Gastrocnemius medialis (tissue), 4 donors: ENCODE measurements at regions not wholly inside any gene's neighbourhood (a gene's known extent, or its start where the extent isn't known, plus 50 kb on each side); places are given as distances from the start of the nearest gene placed in this dataset.

Source experiments
- POLR2A ChIP-seq, 2 donors: fragments of 450-650 bp; IDR thresholded peaks; one replicate each; pipeline ENCODE4 v1.6.1; 2017; ENCODE audit warnings: antibody characterized with exemption in 2 of 2, mild to moderate bottlenecking in 2 of 2, moderate library complexity in 2 of 2
- TF ChIP-seq, protein P1 (sequence below), 5 experiments: fragments of 450-650 bp in 3 of 5; fragments of 200-600 bp in 2 of 5; sonication (generic) in 2 of 5; IDR thresholded peaks in 4 of 5; conservative IDR thresholded peaks in 1 of 5; 1 replicate in 4 of 5; 2 replicates in 1 of 5; pipeline ENCODE4 v1.5.1; 2016 to 2019; ENCODE audit warnings: antibody characterized with exemption in 5 of 5, mild to moderate bottlenecking in 3 of 5, moderate library complexity in 3 of 5

DNA sequence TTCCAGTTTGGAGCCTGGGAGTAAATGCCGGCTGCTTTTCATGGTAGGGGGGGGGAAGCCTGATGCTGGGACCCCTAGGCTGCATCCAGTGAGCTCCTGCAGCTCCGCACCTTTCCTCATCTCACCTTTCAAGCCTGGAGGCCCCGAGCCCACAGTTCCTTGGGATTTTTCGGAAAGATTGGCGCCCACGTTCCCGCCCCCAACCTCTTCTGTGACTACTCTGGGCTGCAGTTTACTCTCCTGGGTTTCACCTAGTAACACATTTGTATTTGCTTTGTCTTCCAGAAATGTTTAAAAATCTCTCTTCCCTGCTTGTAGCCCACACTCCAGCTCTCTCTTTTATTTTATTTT, 51.9 kb upstream of the SPATA13 start:
- no peak for TF ChIP-seq POLR2A (IDR thresholded peaks at IDR 0.05)
- TF ChIP-seq, protein P1, sequence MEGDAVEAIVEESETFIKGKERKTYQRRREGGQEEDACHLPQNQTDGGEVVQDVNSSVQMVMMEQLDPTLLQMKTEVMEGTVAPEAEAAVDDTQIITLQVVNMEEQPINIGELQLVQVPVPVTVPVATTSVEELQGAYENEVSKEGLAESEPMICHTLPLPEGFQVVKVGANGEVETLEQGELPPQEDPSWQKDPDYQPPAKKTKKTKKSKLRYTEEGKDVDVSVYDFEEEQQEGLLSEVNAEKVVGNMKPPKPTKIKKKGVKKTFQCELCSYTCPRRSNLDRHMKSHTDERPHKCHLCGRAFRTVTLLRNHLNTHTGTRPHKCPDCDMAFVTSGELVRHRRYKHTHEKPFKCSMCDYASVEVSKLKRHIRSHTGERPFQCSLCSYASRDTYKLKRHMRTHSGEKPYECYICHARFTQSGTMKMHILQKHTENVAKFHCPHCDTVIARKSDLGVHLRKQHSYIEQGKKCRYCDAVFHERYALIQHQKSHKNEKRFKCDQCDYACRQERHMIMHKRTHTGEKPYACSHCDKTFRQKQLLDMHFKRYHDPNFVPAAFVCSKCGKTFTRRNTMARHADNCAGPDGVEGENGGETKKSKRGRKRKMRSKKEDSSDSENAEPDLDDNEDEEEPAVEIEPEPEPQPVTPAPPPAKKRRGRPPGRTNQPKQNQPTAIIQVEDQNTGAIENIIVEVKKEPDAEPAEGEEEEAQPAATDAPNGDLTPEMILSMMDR (IDR thresholded peaks at IDR 0.05 in 4 of 5, conservative IDR thresholded peaks at IDR 0.05 in 1 of 5) = no peak
